ENCODE measurements at regions not wholly inside any gene's neighbourhood (a gene's known extent, or its start where the extent isn't known, plus 50 kb on each side); places are given as distances from the start of the nearest gene placed in this dataset.

- TF ChIP-seq CTCF (IDR thresholded peaks at IDR 0.05), result no peak
- TF ChIP-seq POLR2A (IDR thresholded peaks at IDR 0.05), result no peak
Measured at GRCh38 chr4:148984951-148985350, 542.7 kb upstream of the NR3C2 start.
